ENCODE measurements at regions not wholly inside any gene's neighbourhood (a gene's known extent, or its start where the extent isn't known, plus 50 kb on each side); places are given as distances from the start of the nearest gene placed in this dataset.
"Not testable (repeated sequence)": the region's sequence is repeated elsewhere in the genome, so short reads cannot be mapped to it uniquely, and the experiment has no call there.

GRCh38 chr5:163961230-163961629 is 455.8 kb downstream of the MAT2B start:
- not testable (repeated sequence) for DNase-seq

GRCh38 chr5:163963881-163964280 is 458.5 kb downstream of the MAT2B start:
- no peak for DNase-seq

- DNase-seq = no peak
Measured at GRCh38 chr5:163964671-163965070, 459.3 kb downstream of the MAT2B start.

GRCh38 chr5:163967268-163967667 is 461.8 kb downstream of the MAT2B start:
- DNase-seq = no peak

- DNase-seq = no peak
Measured at GRCh38 chr5:163968651-163969050, 463.2 kb downstream of the MAT2B start.

GRCh38 chr5:163976696-163977095 is 471.3 kb downstream of the MAT2B start:
- no peak for DNase-seq

- no peak for DNase-seq
Measured at GRCh38 chr5:163978897-163979296, 473.5 kb downstream of the MAT2B start.

GRCh38 chr5:163988566-163988965 is 483.1 kb downstream of the MAT2B start:
- no peak for DNase-seq

- no peak for DNase-seq
Measured at GRCh38 chr5:163993126-163993525, 487.7 kb downstream of the MAT2B start.

- DNase-seq = no peak
Measured at GRCh38 chr5:163995206-163995605, 489.8 kb downstream of the MAT2B start.

GRCh38 chr5:163997965-163998364 is 492.5 kb downstream of the MAT2B start:
- no peak for DNase-seq

- no peak for DNase-seq
Measured at GRCh38 chr5:164000241-164000640, 494.8 kb downstream of the MAT2B start.

- DNase-seq = no peak
Measured at GRCh38 chr5:164000819-164001218, 495.4 kb downstream of the MAT2B start.

- DNase-seq = no peak
Measured at GRCh38 chr5:164002214-164002613, 496.8 kb downstream of the MAT2B start.

GRCh38 chr5:164002628-164003027 is 497.2 kb downstream of the MAT2B start:
- no peak for DNase-seq

- DNase-seq = no peak
Measured at GRCh38 chr5:164005071-164005470, 499.7 kb downstream of the MAT2B start.

- no peak for DNase-seq
Measured at GRCh38 chr5:164007064-164007463, 501.6 kb downstream of the MAT2B start.

GRCh38 chr5:164009621-164010020 is 504.2 kb downstream of the MAT2B start:
- DNase-seq = no peak

GRCh38 chr5:164010900-164011299 is 505.5 kb downstream of the MAT2B start:
- DNase-seq = no peak

- DNase-seq = no peak
Measured at GRCh38 chr5:164012371-164012770, 507.0 kb downstream of the MAT2B start.

- DNase-seq = no peak
Measured at GRCh38 chr5:164013077-164013670, 507.8 kb downstream of the MAT2B start.

GRCh38 chr5:164020116-164020515 is 514.7 kb downstream of the MAT2B start:
- DNase-seq = no peak

GRCh38 chr5:164027738-164028137 is 522.3 kb downstream of the MAT2B start:
- DNase-seq = no peak

GRCh38 chr5:164038128-164038783 is 532.8 kb downstream of the MAT2B start:
- no peak for DNase-seq

GRCh38 chr5:164041105-164041504 is 535.7 kb downstream of the MAT2B start:
- DNase-seq = no peak

Data from activated CD8-positive, alpha-beta memory T cell treated with anti-CD3 and anti-CD28 coated beads, Interleukin-2, amount 50 U/mL, for 4 hours (primary cell).